Right cardiac atrium (tissue), 5 donors: ENCODE measurements at regions not wholly inside any gene's neighbourhood (a gene's known extent, or its start where the extent isn't known, plus 50 kb on each side); places are given as distances from the start of the nearest gene placed in this dataset.
"Not testable (repeated sequence)": the region's sequence is repeated elsewhere in the genome, so short reads cannot be mapped to it uniquely, and the experiment has no call there.

Experiments
- ATAC-seq, 2 donors: fragments of 200-7000 bp; cut with Tn5 transposase; one replicate each; pipeline versions ENCODE4 v1.8.0 to v1.9.1; 2020; ENCODE audit warnings: moderate library complexity in 2 of 2, mild to moderate bottlenecking in 1 of 2
- DNase-seq, 3 donors: peaks; one replicate each; pipeline ENCODE4 v3.0.0-alpha.2; 2020
- H3K27ac ChIP-seq: one replicate; pipeline ENCODE4 v1.5.1; 2013; ENCODE audit warnings: mild to moderate bottlenecking, low read length, control low read depth, moderate library complexity
- H3K27me3 ChIP-seq: one replicate; pipeline ENCODE4 v1.6.1; 2013; ENCODE audit not compliant: control insufficient read depth, insufficient read depth
- H3K4me1 ChIP-seq: one replicate; pipeline ENCODE4 v1.6.1; 2013; ENCODE audit warnings: low read length; ENCODE audit not compliant: control insufficient read depth, insufficient read depth
- H3K4me3 ChIP-seq: one replicate; pipeline ENCODE4 v1.5.1; 2013; ENCODE audit warnings: low read length, control low read depth
- H3K9me3 ChIP-seq: one replicate; pipeline ENCODE4 v1.6.1; 2013; ENCODE audit warnings: low read length; ENCODE audit not compliant: control insufficient read depth
- WGBS: extraction: QIAGEN DNeasy Blood & Tissue Kit; methylation state at CpG from one replicate; pipeline ENCODE4 v1.1.7; 2013; 5-methylcytosine and 5-hydroxymethylcytosine counted together
- intact Hi-C, 4 donors: fragments of 100-400 bp; cut with DNase I; formaldehyde crosslinking; loops; one replicate each; pipeline versions ENCODE4 v1.11.0 to v1.14.0; 2022 to 2023
- donor health status: healthy with polysubstance abuse.
- donor health status: DM: no; HTN: yes; CAD: no.
- donor health status: DM: no; HTN: no; CAD: no.
- donor health status: DM: no; HTN: yes; CAD: no; lungs with severe emphysema.
- donor health status: DM: yes; HTN: yes; CAD: no.

DNA sequence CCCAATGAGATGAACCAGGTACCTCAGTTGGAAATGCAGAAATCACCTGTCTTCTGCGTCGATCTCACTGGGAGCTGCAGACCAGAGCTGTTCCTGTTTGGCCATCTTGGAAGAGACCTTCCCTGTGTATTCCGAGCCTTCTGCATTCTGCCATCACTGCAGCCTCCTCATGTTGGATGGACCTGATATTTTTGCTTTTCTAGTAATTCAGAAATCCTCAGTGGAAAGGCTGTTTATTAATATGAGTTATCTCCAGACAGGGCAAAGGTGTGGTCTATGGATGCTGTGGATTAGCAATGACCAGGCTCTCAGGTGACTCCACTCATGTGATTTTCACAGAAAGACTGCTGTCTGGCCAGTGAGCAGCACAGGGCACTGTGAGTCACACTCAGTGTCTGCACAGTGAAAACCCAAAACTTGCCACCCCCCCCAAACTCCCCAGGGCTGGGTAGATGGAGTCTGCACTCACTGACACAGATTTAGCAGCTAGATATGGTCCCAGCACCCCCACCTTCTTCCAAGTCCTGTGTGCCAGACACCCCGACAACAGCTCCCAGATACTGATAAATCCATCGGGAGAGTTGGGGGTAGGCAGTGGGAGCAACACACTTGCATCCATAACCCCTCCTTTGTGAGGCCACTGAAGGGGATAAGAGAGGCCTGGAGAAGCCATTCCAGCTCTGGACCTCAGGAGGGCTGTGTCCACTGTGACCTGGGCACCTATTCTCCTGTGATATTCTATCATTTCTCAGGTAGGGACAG lies 75.2 kb upstream of the TOP3B start:
- ATAC-seq (no peak), DNase-seq (no peak)
- intact Hi-C loops = no loop called here
- no peaks in the 10 kb centered on the region for H3K9me3 ChIP-seq
- no peaks in the 10 kb centered on the region for H3K4me1 ChIP-seq
- H3K27ac ChIP-seq = no peak overlapping the region
- H3K4me3 ChIP-seq = no peak overlapping the region
- WGBS = 67% methylated on average over 5 of the region's 5 CpGs
- no peaks in the 10 kb centered on the region for H3K27me3 ChIP-seq

GRCh38 chr22:22056809-22057594 lies 74.4 kb upstream of the TOP3B start:
- H3K4me3 ChIP-seq, H3K4me1 ChIP-seq, ATAC-seq, intact Hi-C loops, H3K27me3 ChIP-seq, H3K27ac ChIP-seq, DNase-seq, H3K9me3 ChIP-seq: not testable (repeated sequence)
- WGBS = 60% methylated on average over 14 of the region's 14 CpGs

- H3K27ac ChIP-seq, H3K4me1 ChIP-seq, H3K9me3 ChIP-seq, H3K27me3 ChIP-seq, H3K4me3 ChIP-seq, ATAC-seq, DNase-seq, intact Hi-C loops: not testable (repeated sequence)
- WGBS = 76% methylated on average over 3 of the region's 3 CpGs
These were observed 70.1 kb upstream of the TOP3B start for GRCh38 chr22:22052548-22053139.

DNA sequence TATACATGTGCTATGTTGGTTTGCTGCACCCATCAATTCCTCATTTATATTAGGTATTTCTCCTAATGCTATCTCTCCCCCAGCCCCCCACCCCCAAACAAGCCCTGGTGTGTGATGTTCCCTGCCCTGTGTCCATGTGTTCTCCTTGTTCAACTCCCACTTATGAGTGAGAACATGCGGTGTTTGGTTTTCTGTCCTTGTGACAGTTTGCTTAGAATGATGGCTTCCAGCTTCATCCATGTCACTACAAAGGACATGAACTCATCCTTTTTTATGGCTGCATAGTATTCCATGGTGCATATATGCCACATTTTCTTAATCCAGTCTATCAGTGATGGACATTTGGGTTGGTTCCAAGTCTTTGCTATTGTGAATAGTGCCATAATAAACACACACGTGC lies 68.4 kb upstream of the TOP3B start:
- DNase-seq, H3K4me1 ChIP-seq, H3K4me3 ChIP-seq, H3K27me3 ChIP-seq, ATAC-seq, intact Hi-C loops, H3K9me3 ChIP-seq, H3K27ac ChIP-seq: not testable (repeated sequence)
- 46% methylated on average over 2 of the region's 2 CpGs for WGBS

DNA sequence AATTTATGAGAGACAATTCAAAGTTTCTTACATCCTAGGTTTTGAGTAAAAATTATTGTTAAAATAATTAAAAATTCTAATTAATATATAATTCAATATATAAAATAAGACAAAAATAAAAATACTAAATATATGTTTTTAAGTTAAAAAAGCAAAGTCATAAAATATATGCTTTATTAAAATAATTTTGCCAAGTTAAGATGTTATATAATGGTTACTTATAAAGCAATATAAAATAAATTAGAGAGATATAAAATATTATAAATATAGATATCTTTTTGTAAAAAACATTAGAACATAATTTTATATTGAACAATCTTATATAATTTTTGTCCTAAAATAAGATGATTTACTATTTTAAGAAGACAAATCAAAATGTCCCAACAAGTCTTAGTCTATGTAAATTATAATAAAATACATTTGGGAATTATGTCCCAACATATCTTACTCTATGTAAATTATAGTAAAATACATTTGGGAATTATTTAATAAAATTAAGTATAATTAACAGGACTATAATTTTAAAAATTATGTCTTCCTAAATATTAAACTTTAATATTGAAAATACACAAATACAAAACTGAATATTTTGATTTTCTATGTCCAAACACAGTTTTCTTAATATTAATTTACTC lies 67.7 kb upstream of the TOP3B start:
- no peak overlapping the region for H3K27ac ChIP-seq
- H3K4me3 ChIP-seq = no peak overlapping the region
- DNase-seq = no peak
- ATAC-seq = no peak
- H3K9me3 ChIP-seq = no peaks in the 10 kb centered on the region
- no peaks in the 10 kb centered on the region for H3K27me3 ChIP-seq
- intact Hi-C loops = no loop called here
- H3K4me1 ChIP-seq = no peaks in the 10 kb centered on the region

GRCh38 chr22:22049684-22050083 lies 67.1 kb upstream of the TOP3B start:
- no peaks in the 10 kb centered on the region for H3K4me1 ChIP-seq
- no peak overlapping the region for H3K4me3 ChIP-seq
- ATAC-seq (no peak), DNase-seq (no peak)
- intact Hi-C loops = no loop called here
- no peaks in the 10 kb centered on the region for H3K9me3 ChIP-seq
- WGBS = 78% methylated on average over 1 of the region's 1 CpG
- no peak overlapping the region for H3K27ac ChIP-seq
- H3K27me3 ChIP-seq = no peaks in the 10 kb centered on the region

DNA sequence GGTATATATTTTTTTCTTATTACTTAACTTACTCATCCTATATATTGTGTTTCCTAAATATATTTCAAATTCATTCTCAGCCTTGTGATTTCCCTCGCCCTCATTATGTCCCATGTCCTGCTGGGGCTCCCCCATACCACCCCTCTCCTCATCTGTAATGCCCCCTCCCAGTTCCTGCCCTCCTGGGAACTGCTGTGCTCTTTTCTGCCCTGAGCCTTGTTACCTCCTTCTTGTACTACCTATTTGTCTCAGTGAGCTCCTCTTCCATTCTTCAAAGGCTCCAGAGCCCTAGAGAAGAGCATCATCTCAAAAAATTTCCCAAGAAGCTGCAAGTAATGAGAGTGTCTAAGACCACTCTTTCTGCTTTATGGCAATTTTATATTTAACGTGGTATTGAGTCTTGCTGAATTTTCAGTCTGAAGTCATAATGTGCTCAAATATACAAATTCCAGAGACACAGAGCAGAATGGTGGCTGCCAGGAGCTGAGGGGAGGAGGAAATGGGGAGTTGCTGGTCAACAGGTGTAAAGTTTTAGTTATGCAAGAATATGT lies 66.5 kb upstream of the TOP3B start:
- ATAC-seq = no peak
- 29% methylated on average over 2 of the region's 2 CpGs for WGBS
- no peaks in the 10 kb centered on the region for H3K4me1 ChIP-seq
- no peaks in the 10 kb centered on the region for H3K9me3 ChIP-seq
- no peaks in the 10 kb centered on the region for H3K27me3 ChIP-seq
- no peak overlapping the region for H3K4me3 ChIP-seq
- H3K27ac ChIP-seq = no peak overlapping the region
- DNase-seq = no peak
- intact Hi-C loops = no loop called here

DNA sequence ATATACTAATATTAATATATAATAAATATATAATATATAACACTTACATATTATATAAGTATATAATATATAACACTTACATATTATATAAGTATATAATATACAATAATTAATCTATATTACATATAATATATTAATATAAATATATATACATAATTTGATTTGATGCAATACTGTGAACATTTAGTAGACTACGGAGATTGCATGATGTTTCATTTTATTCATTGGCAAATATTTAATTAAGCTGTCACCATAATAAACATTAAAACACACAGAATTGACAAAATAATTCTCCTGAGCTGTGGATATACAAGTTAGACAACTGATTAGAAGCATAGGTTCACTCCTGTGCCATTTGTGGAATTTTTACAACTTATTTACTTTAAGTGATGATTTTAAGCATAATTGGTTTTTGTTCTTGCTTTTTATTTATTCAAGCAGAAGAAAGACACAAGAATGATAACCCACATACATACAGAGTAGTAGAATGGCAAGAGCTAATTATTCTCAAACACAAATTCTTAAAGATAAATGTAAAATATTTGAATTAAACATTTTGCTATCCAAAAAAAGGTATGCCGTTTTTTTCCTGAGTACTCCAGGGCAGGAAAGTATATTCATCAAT lies 65.8 kb upstream of the TOP3B start:
- Histone ChIP-seq H3K9me3 (no peaks in the 10 kb centered on the region), H3K27ac (no peak overlapping the region), H3K4me1 (no peaks in the 10 kb centered on the region), H3K27me3 (no peaks in the 10 kb centered on the region), H3K4me3 (no peak overlapping the region)
- no peak for ATAC-seq
- 73% methylated on average over 2 of the region's 2 CpGs for WGBS
- intact Hi-C loops = no loop called here
- DNase-seq = no peak

DNA sequence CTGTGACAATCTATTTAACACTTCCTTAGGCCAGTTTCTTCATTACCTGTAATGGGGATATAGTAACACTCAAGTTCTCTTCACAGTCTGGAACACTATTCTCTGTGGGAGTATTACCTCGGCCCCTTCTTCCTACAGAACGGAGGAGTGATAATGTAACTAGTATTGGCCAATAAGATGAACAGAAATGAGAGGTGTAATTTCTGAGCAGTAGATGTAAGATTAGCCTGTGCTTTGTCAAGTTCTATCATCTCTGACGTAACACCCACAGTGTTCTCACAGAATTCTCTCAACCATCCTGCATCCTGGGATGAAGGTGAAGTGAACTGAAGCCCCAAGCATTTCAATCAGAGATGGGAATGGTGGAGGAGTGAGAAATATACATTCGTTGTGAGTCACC lies 65.2 kb upstream of the TOP3B start:
- Histone ChIP-seq H3K27ac (no peak overlapping the region), H3K4me1 (no peaks in the 10 kb centered on the region), H3K27me3 (no peaks in the 10 kb centered on the region), H3K4me3 (no peak overlapping the region), H3K9me3 (no peaks in the 10 kb centered on the region)
- WGBS = 67% methylated on average over 4 of the region's 4 CpGs
- ATAC-seq = no peak
- intact Hi-C loops = no loop called here
- no peak for DNase-seq

GRCh38 chr22:22047266-22047665 lies 64.7 kb upstream of the TOP3B start:
- no peaks in the 10 kb centered on the region for H3K4me1 ChIP-seq
- no peaks in the 10 kb centered on the region for H3K27me3 ChIP-seq
- no peak overlapping the region for H3K27ac ChIP-seq
- H3K4me3 ChIP-seq = no peak overlapping the region
- ATAC-seq (no peak), DNase-seq (no peak)
- intact Hi-C loops = no loop called here
- H3K9me3 ChIP-seq = no peaks in the 10 kb centered on the region
- WGBS = 71% methylated on average over 3 of the region's 3 CpGs
